ENCODE measurements at regions not wholly inside any gene's neighbourhood (a gene's known extent, or its start where the extent isn't known, plus 50 kb on each side); places are given as distances from the start of the nearest gene placed in this dataset.
A peak's percentile ranks its signal among the peaks of the same experiment; 100 is the strongest.
"Not testable (repeated sequence)": the region's sequence is repeated elsewhere in the genome, so short reads cannot be mapped to it uniquely, and the experiment has no call there.

GRCh38 chrX:16067886-16068515 lies 55.4 kb upstream of the GRPR start:
- DNase-seq (ENCODE audit: low read depth in 2 of 2), result no peak

DNA sequence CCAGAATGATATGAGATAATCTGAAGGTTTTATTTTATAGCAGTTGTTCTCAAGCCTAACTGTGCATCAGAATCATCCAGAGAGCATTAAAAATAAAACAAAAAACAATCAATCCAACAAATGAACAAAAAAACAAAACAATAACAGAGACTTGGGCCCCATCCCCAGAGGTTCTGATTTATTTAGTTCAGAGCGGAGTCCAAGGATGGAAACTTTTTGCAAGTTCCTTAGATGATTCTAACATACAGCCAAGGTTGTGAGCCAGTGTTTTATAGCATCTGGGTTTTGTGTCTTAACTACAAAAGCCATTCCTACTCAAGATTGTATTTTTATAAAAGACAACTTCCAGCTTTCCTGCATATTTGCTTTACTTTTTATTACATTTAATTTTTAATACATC lies 59.4 kb upstream of the GRPR start:
- no peak for DNase-seq (ENCODE audit: low read depth in 2 of 2)

- no peak for DNase-seq (ENCODE audit: low read depth in 2 of 2)
Measured at GRCh38 chrX:16063141-16063540, 60.2 kb upstream of the GRPR start.

GRCh38 chrX:16061296-16061695 lies 62.1 kb upstream of the GRPR start:
- DNase-seq (ENCODE audit: low read depth in 2 of 2), result no peak

GRCh38 chrX:16060252-16060651 lies 63.1 kb upstream of the GRPR start:
- no peak for DNase-seq (ENCODE audit: low read depth in 2 of 2)

DNA sequence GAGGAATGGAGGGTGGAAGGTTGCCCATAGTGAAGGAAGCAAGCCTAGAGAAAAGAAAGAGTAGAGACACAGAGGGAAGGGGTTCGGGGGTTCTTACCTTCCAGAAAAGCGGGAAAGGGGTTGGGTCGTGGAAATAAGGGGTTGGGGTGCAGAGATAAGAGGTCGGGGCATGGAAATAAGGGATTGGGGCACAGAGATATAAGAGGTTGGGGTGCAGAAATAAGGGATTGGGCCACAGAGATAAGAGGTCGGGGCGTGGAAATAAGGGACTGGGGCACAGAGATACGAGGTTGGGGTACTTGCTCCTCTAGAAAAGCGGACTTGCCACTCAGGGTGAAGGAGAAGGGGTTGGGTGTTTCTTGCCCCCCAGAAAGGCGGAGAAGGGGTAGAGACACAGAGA lies 74.2 kb upstream of the GRPR start:
- DNase-seq (ENCODE audit: low read depth in 2 of 2), result not testable (repeated sequence)

- no peak for DNase-seq (ENCODE audit: low read depth in 2 of 2)
Measured at GRCh38 chrX:16042980-16043379, 80.4 kb upstream of the GRPR start.

DNA sequence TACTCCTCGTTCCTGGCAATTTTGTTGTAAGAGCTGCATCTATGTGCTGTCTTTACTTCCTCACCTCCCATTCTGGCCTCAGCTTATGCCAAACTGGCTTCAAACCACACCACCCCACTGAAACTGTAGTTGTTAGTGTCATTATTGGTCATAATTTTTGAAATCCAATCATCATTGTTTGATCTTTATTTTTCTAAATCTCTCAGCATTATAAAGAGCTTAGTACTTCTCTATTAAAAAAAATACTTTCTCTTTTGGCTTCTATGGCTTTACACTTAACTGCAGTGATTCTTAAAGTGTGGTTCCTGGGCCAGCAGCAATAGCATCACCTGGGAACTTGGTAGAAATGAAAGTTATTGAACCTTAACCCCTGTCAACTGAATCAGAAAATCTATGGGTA lies 83.5 kb upstream of the GRPR start:
- DNase-seq (ENCODE audit: low read depth in 2 of 2), result no peak

DNA sequence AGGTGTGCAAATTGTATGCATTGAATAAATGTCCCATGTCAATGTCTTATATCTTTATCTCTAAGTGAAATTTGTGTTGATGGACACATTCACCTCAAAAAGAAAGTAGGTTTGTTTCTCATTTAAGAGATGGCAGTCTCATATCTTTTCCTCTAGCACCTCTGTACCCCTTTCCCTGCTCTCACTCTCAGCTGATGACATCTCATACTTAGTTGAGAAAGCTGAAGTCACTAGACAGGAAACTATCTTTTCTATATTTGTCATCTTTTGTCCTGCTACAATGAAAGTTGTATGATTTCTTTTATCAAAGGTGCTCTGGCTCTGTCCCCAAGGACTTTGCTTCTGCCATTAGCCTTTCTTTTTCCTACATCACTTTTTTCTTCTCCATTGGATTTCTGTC lies 84.0 kb upstream of the GRPR start:
- no peak for DNase-seq (ENCODE audit: low read depth in 2 of 2)

DNA sequence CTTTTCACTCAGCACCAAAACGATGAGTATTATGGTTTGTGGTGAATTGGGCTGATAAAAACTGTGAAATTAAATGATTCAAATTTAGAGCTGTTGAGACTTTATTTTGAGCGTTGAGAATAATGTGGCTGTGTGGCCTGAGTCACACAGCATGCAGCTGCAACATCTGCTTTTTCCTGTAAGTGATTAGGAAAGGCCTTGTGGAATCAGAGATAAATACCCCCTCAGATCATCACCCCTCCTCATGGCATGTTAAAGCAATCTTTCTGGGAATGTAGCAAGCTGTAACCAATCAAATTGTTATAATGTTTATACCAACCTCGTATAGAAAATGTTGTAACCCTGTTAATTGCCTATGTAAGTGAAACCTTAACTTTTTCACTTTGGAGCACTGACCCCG lies 90.0 kb upstream of the GRPR start:
- no peak for DNase-seq (ENCODE audit: low read depth in 2 of 2)

- no peak for DNase-seq (ENCODE audit: low read depth in 2 of 2)
Measured at GRCh38 chrX:16028576-16028975, 94.8 kb upstream of the GRPR start.

DNA sequence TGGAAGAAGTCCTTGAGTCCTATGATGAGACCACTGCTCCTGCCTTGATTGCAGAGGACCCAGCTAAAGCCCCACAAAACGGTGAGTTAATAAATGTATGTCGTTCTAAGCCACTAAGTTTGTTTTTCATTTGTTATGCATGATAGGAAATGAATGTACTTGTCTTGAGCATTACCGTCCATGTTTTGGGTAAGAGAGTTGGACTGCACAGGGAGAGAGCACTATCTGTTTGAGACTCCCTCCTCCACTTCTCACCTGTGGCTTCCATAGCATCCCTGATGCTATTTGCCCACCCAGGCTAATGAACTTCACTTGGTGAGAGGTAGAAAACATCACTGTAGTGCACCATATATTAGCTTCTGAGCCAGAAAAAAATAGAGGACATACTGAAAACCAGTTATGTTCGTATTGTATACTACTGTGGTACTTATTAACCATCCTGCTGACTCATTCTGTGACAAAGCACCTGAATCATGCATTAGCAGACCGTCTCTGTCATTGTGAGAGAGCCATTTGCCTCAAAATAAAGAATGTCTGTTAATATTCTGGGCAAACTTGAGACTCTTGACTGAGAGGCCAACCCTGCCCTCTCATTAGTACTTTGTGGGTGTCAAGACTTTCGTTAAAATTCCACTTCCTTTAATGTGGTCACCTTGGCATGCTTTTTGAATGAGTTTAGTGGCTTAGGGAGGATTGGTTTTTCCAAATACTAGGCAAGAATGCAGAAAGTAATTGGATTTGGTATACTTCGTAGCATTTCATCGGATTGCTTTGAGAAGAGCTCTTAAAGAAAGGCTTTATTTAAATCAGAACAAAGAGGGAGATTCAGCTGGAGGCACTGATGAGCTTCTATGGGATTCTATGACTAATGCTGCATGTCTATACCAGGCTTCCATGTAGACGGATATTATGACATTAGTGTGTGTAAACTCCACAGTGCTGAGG lies 99.3 kb upstream of the GRPR start:
- DNase-seq (ENCODE audit: low read depth in 2 of 2), result no peak

GRCh38 chrX:16022580-16023200 lies 100.7 kb upstream of the GRPR start:
- DNase-seq (ENCODE audit: low read depth in 2 of 2), result no peak

DNA sequence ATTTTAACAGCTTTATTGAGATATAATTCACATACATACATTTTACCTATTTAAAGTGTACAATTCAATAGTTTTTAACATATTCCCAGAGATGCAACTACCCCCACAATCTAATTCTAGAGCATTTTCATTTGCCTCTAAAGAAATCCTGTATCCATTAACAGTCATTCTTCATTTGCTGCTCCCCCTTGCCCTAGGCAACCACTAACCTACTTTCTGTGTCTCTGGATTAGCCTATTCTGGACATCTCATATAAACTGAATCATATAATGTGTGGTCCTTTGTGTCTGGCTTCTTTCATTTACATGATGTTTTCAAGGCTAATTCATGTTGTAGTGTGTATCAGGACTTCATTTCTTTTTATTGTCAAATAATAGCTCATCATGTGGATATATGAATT lies 105.1 kb upstream of the GRPR start:
- DNase-seq (ENCODE audit: low read depth in 2 of 2), result no peak

- no peak for DNase-seq (ENCODE audit: low read depth in 2 of 2)
Measured at GRCh38 chrX:16014171-16014570, 109.2 kb upstream of the GRPR start.

DNA sequence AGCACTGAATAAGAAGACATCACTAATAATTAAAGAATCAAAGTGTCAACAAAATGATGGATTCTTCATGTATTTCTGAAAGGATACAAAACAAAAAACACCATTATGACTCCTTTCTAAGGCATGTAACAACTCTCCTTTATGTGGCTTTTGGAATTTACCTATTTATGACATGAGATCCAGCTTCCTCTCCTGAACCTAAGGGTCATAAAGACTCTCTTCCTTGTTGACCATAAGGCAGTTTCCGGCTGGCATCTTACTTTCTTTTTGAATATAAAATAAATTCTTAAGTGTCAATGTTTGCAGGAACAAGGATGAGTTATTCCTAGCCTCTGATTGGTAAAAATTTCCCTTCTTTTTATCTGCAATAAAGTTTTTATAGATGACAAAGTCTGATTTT lies 111.1 kb upstream of the GRPR start:
- DNase-seq (ENCODE audit: low read depth in 2 of 2), result no peak

DNA sequence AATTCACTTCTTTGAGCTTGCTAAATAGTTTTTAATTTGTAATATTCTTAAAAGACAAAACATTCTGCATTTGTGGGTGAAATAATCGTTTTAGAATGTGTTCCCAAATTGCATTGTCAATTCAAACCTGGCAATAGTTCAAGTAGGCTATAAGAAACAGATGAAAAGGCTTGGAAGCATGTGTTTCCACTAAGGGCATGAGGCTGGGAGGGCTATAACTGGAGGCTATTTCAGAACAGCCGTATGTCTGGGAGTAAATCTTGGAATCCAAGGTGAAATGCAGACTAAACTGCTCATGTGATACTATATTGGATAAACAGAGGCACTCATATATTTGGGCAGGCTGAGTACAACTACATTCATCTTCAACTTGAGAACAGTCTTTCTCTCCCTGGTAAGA lies 117.4 kb upstream of the GRPR start:
- no peak for DNase-seq (ENCODE audit: low read depth in 2 of 2)

GRCh38 chrX:16002185-16002584 lies 121.2 kb upstream of the GRPR start:
- no peak for DNase-seq (ENCODE audit: low read depth in 2 of 2)

- DNase-seq (ENCODE audit: low read depth in 2 of 2), result no peak
Measured at GRCh38 chrX:15998350-15998749, 125.0 kb upstream of the GRPR start.

GRCh38 chrX:15989716-15990115 lies 133.6 kb upstream of the GRPR start:
- no peak for DNase-seq (ENCODE audit: low read depth in 2 of 2)

DNA sequence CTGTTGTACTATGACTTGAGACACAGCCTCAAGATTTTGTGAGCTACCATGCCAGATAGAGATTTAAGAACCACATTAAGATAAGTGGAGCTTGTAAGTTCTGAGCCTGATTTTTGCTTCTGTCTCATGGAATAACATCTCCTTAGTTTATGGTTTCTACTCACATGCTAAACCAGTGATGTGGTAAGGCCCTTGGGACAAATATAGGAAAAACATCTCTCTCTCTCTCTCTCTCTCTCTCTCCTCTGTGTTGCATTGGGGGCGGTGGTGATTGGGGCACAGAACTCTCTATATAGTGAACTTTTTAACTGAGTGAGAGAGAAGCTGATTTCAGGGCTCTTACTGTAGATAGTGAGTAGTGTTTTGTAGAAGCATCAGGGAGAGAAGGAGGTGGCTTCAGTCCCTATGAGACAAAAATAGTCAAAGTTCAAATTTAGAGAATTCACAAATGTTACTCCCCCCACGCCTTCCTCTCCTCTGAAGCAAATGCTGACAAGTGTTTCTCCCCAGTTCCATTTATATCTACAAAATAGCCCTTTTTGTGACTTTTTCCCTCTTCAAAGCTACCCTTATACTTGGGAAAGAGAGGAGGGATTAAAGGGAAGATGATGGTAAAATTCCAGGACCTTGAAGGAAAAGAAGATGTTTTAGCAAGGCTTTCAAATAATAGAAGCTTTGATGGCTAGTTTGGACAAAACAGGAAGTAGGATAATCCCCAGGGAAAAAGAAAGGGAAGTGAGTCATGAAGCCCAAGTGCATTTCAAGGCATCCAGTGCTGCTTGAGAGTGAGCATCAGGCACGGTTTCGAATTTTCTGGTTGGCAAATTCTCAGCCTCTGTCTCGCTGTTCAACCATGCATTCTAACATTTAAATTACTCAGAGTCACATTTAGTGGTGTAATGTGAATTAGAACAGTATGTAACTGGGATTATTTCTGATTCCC lies 134.3 kb upstream of the AP1S2 start:
- DNase-seq (ENCODE audit: low read depth in 2 of 2), result no peak

DNA sequence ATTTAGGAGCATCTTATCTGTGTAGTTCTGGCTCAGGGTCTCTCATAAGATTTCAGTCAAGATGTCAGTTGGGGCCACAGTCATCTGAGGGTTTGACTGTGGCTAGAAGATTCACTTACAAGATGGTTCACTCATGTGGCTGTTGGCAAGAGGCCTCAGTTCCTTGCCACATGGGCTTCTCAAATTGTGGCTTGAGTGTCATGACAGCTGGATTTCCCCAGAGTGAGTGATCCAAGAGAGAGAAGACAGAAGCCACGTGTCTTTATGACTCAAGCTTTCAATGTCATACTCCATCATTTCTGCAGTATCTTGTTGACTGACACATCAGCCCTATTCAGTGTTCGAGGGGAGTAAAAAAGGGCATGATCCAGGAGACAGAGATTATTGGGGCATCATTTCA lies 131.3 kb upstream of the AP1S2 start:
- peak; percentile 14 to 30 for DNase-seq (ENCODE audit: low read depth in 2 of 2)
